IMR-90 (cell line): ENCODE measurements at regions not wholly inside any gene's neighbourhood (a gene's known extent, or its start where the extent isn't known, plus 50 kb on each side); places are given as distances from the start of the nearest gene placed in this dataset.

ENCODE experiments used
- ATAC-seq: fragments of 200-7000 bp; cut with Tn5 transposase; 2 replicates; pipeline ENCODE4 v1.9.1; 2020; ENCODE audit warnings: low read depth, mild to moderate bottlenecking, moderate library complexity
- BruUV-seq: library from RNA; stranded (reverse); fragments of 400-500 nt; replicated peaks from 2 replicates; lab custom pipeline; 2021; lab: Mats Ljungman, UMichigan
- CTCF ChIA-PET: fragments of 300-600 bp; formaldehyde crosslinking; extraction: SDS; loops from one replicate; lab custom pipeline; 2021; ENCODE audit warnings: antibody characterized with exemption; lab: Yijun Ruan, JAX
- POLR2A ChIA-PET: fragments of 300-600 bp; sonication (Branson Sonifier 250); formaldehyde crosslinking; loops from one replicate; lab custom pipeline; 2022; ENCODE audit warnings: antibody characterized with exemption; ENCODE audit not compliant: unreplicated experiment; lab: Charles Lee
- DNase-seq: peaks from one replicate; pipeline ENCODE4 v3.0.0; 2013
- H2AFZ ChIP-seq: replicated peaks from 2 replicates; pipeline ENCODE3; 2013; ENCODE audit warnings: low read length, mild to moderate bottlenecking; ENCODE audit not compliant: poor library complexity
- H2AK5ac ChIP-seq: 2 replicates; pipeline ENCODE4 v1.6.1; 2013; ENCODE audit warnings: low read depth, low read length, inconsistent platforms
- H2AK9ac ChIP-seq: replicated peaks from 2 replicates; pipeline ENCODE3; 2013; ENCODE audit warnings: mild to moderate bottlenecking, low read depth, low read length, moderate library complexity; ENCODE audit not compliant: poor library complexity
- H2BK120ac ChIP-seq: 2 replicates; pipeline ENCODE4 v1.6.1; 2013; ENCODE audit warnings: low read depth, low read length, inconsistent platforms
- H2BK15ac ChIP-seq: 3 replicates; pipeline ENCODE4 v1.6.1; 2013; ENCODE audit warnings: low read depth, low read length, inconsistent platforms
- H2BK20ac ChIP-seq: 2 replicates; pipeline ENCODE4 v1.6.1; 2013; ENCODE audit warnings: low read depth, mild to moderate bottlenecking, inconsistent platforms, low read length, moderate library complexity
- H2BK5ac ChIP-seq: 2 replicates; pipeline ENCODE4 v1.6.1; 2013; ENCODE audit warnings: mild to moderate bottlenecking, low read depth, low read length, inconsistent platforms; ENCODE audit not compliant: poor library complexity, severe bottlenecking
- H3K14ac ChIP-seq: replicated peaks from 2 replicates; pipeline ENCODE4 v1.6.1; 2013; ENCODE audit warnings: low read depth, low read length, inconsistent platforms
- H3K18ac ChIP-seq: 2 replicates; pipeline ENCODE4 v1.6.1; 2013; ENCODE audit warnings: low read depth, low read length, control low read depth
- H3K23ac ChIP-seq: 2 replicates; pipeline ENCODE4 v1.6.1; 2013; ENCODE audit warnings: low read depth, low read length, inconsistent platforms
- H3K27ac ChIP-seq: 2 replicates; pipeline ENCODE4 v1.5.1; 2013; ENCODE audit warnings: mild to moderate bottlenecking, control low read depth, low read length; ENCODE audit not compliant: insufficient read depth
- H3K27me3 ChIP-seq: 2 replicates; pipeline ENCODE4 v1.6.1; 2013; ENCODE audit warnings: low read length; ENCODE audit not compliant: control insufficient read depth, insufficient read depth
- H3K36me3 ChIP-seq: 2 replicates; pipeline ENCODE4 v1.6.1; 2013; ENCODE audit warnings: low read length, mixed read lengths; ENCODE audit not compliant: control insufficient read depth, insufficient read depth
- H3K4ac ChIP-seq: 2 replicates; pipeline ENCODE4 v1.6.1; 2013; ENCODE audit warnings: low read depth, low read length, inconsistent platforms
- H3K4me1 ChIP-seq: 2 replicates; pipeline ENCODE4 v1.6.1; 2013; ENCODE audit warnings: low read length, mixed read lengths; ENCODE audit not compliant: control insufficient read depth, insufficient read depth
- H3K4me2 ChIP-seq: 2 replicates; pipeline ENCODE4 v1.6.1; 2013; ENCODE audit warnings: low read depth, mild to moderate bottlenecking, control low read depth, low read length, moderate library complexity
- H3K4me3 ChIP-seq: 2 replicates; pipeline ENCODE4 v1.5.1; 2013; ENCODE audit warnings: low read depth, mild to moderate bottlenecking, control low read depth, low read length, moderate library complexity; ENCODE audit not compliant: insufficient read depth
- H3K56ac ChIP-seq: 2 replicates; pipeline ENCODE4 v1.6.1; 2013; ENCODE audit warnings: low read length, inconsistent platforms; ENCODE audit not compliant: insufficient read depth; ENCODE audit errors: extremely low read depth
- H3K79me1 ChIP-seq, 2 experiments: 2 replicates each; pipeline ENCODE4 v1.6.1; 2013; ENCODE audit warnings: low read length in 2 of 2, inconsistent platforms in 1 of 2, low read depth in 1 of 2
- H3K9ac ChIP-seq: 2 replicates; pipeline ENCODE4 v1.6.1; 2013; ENCODE audit warnings: low read depth, low read length, control low read depth
- H3K9me1 ChIP-seq: 2 replicates; pipeline ENCODE4 v1.6.1; 2013; ENCODE audit warnings: low read length, inconsistent platforms; ENCODE audit not compliant: insufficient read depth
- H3K9me3 ChIP-seq: 2 replicates; pipeline ENCODE4 v1.6.1; 2013; ENCODE audit warnings: low read length; ENCODE audit not compliant: control insufficient read depth, insufficient read depth
- H4K20me1 ChIP-seq: 2 replicates; pipeline ENCODE4 v1.6.1; 2013; ENCODE audit warnings: low read length, inconsistent platforms; ENCODE audit not compliant: insufficient read depth
- H4K5ac ChIP-seq: 2 replicates; pipeline ENCODE4 v1.6.1; 2013; ENCODE audit warnings: mild to moderate bottlenecking, low read depth, low read length, control low read depth
- H4K8ac ChIP-seq, 2 experiments: 2 replicates each; pipeline ENCODE4 v1.6.1; 2013; ENCODE audit warnings: low read depth in 2 of 2, low read length in 2 of 2, control low read depth in 1 of 2, inconsistent platforms in 1 of 2
- H4K91ac ChIP-seq: 2 replicates; pipeline ENCODE4 v1.6.1; 2013; ENCODE audit warnings: low read depth, low read length, inconsistent platforms; ENCODE audit not compliant: insufficient read depth
- RCOR1 ChIP-seq: IDR thresholded peaks from 2 replicates; pipeline ENCODE4 v1.6.1; 2012; ENCODE audit warnings: mild to moderate bottlenecking, low read length, improper control_type of control experiment; ENCODE audit not compliant: insufficient replicate concordance
- WGBS, 2 experiments: methylation state at CpG; one replicate each; pipeline versions ENCODE4 v1.1.5 to v1.1.7; 2013; ENCODE audit warnings: missing lambda C conversion rate in 2 of 2; ENCODE audit not compliant: insufficient read length in 1 of 2; ENCODE audit errors: extremely low coverage in 2 of 2; 5-methylcytosine and 5-hydroxymethylcytosine counted together
- dilution Hi-C: fragments of 300-500 bp; cut with HindIII; formaldehyde crosslinking; loops from one replicate; pipeline ENCODE4 v1.14.3; 2018; ENCODE audit warnings: low sequenced_read_pairs; ENCODE audit not compliant: unreplicated experiment
- in situ Hi-C: fragments of 300-500 bp; cut with MboI; formaldehyde crosslinking; loops from 3 replicates; pipeline ENCODE4 v1.14.3; 2019; ENCODE audit warnings: low sequenced_read_pairs, inconsistent platforms, mixed read lengths
- intact Hi-C: fragments of 100-400 bp; cut with micrococcal nuclease; formaldehyde crosslinking; loops from 2 replicates; pipeline ENCODE4 v1.10.0; 2022
- TF ChIP-seq, protein P1 (sequence below): conservative IDR thresholded peaks from 2 replicates; pipeline ENCODE4 v1.5.1; 2012; ENCODE audit warnings: mild to moderate bottlenecking, low read depth, low read length, improper control_type of control experiment

DNA sequence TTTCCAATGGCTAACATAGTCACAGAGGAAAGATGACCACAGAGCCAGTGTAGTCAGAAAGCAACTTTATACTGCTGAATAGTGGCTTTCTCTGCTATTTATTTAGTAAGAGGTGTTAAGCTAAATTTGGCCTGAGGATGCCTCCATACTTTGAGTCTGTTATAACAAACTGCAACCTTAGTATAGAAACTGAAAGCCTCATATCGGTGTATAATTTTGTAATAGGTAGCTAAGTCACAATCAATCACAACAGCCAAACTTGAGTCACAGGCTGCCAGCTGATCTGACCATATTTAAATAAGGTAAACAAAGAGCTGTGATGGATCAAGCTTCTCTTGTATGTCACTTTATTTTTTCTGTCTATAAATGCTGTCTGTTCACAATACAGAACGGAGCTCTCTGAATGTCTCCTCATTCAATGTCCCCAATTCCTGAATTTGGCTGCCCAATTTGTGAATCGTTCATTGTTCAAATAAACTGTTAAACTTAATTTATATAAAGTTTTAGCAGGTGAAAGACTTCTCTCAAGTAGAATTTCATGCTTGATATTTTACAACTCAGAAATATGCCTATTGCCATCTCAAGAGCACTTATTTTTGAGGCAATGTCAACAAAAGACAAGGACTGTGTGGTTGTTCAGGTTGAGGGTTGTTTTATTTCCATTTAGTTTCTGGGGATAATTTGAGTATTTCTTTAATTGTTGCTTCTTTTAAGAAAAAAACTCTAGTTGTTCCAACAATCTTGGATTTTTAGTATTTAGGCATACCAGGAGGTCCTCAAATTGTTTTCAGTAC lies 339.7 kb upstream of the B3GALT2 start:
- H3K27me3 ChIP-seq = no peaks in the 10 kb centered on the region
- BruUV-seq = no TSS peak
- no peak overlapping the region for H3K27ac ChIP-seq
- DNase-seq = no peak
- H3K79me1 ChIP-seq = no peaks in the 10 kb centered on the region
- H4K91ac ChIP-seq = no peak overlapping the region
- H2BK5ac ChIP-seq = no peak overlapping the region
- H2BK120ac ChIP-seq = no peak overlapping the region
- no peak overlapping the region for H3K14ac ChIP-seq
- intact Hi-C loops = no loop called here
- no peak overlapping the region for H2AFZ ChIP-seq
- H2BK20ac ChIP-seq = no peak overlapping the region
- ChIA-PET CTCF (interaction anchor here (0.6 to 0.7 kb wide), 2 partner anchors 57 to 1439 kb away, joined by 3 to 12 read pairs; no protein-coding TSS in a partner anchor), POLR2A (no interaction called here)
- no peak overlapping the region for H4K5ac ChIP-seq
- no peaks in the 10 kb centered on the region for H4K20me1 ChIP-seq
- H3K9me3 ChIP-seq = no peaks in the 10 kb centered on the region
- ATAC-seq = no peak
- in situ Hi-C loops = no loop called here
- no CpG with 5 or more reads among the region's 3 CpGs for WGBS, 2 experiments
- H3K23ac ChIP-seq = no peak overlapping the region
- no peak overlapping the region for H3K4ac ChIP-seq
- no peaks in the 10 kb centered on the region for H3K4me1 ChIP-seq
- H4K8ac ChIP-seq = no peak overlapping the region
- no peak overlapping the region for H3K18ac ChIP-seq
- no peaks in the 10 kb centered on the region for H3K9me1 ChIP-seq
- H2BK15ac ChIP-seq = no peak overlapping the region
- dilution Hi-C loops = no loop called here
- no peak for TF ChIP-seq RCOR1
- TF ChIP-seq, protein P1, sequence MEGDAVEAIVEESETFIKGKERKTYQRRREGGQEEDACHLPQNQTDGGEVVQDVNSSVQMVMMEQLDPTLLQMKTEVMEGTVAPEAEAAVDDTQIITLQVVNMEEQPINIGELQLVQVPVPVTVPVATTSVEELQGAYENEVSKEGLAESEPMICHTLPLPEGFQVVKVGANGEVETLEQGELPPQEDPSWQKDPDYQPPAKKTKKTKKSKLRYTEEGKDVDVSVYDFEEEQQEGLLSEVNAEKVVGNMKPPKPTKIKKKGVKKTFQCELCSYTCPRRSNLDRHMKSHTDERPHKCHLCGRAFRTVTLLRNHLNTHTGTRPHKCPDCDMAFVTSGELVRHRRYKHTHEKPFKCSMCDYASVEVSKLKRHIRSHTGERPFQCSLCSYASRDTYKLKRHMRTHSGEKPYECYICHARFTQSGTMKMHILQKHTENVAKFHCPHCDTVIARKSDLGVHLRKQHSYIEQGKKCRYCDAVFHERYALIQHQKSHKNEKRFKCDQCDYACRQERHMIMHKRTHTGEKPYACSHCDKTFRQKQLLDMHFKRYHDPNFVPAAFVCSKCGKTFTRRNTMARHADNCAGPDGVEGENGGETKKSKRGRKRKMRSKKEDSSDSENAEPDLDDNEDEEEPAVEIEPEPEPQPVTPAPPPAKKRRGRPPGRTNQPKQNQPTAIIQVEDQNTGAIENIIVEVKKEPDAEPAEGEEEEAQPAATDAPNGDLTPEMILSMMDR = no peak
- no peak overlapping the region for H3K4me2 ChIP-seq
- no peaks in the 10 kb centered on the region for H3K36me3 ChIP-seq
- H3K9ac ChIP-seq = no peak overlapping the region
- no peak overlapping the region for H3K4me3 ChIP-seq
- no peak overlapping the region for H2AK9ac ChIP-seq
- H3K56ac ChIP-seq = no peak overlapping the region
- H2AK5ac ChIP-seq = no peak overlapping the region
